ENCODE measurements at regions not wholly inside any gene's neighbourhood (a gene's known extent, or its start where the extent isn't known, plus 50 kb on each side); places are given as distances from the start of the nearest gene placed in this dataset.

- no peaks in the 10 kb centered on the region; the same call in 1 of the 2 replicates for H3K4me1 ChIP-seq (ENCODE audit: control insufficient read depth, insufficient read depth, low read length)
- BruUV-seq (replicated peaks), result no TSS peak
- ATAC-seq, result no peak
- no peak overlapping the region for H3K4me3 ChIP-seq (ENCODE audit: low read depth in 2 of 2, low read length in 2 of 2)
- H3K9me3 ChIP-seq (ENCODE audit: control insufficient read depth, insufficient read depth, low read depth, low read length), result no peaks in the 10 kb centered on the region
- H3K36me3 ChIP-seq (ENCODE audit: control insufficient read depth, insufficient read depth, low read length), result no peaks in the 10 kb centered on the region
- DNase-seq (ENCODE audit: low read depth, low spot score), result no peak
- POLR2A ChIA-PET, result interaction anchor here (0.6 kb wide), 1 partner anchor 322 kb away, joined by 4 read pairs; no protein-coding TSS in a partner anchor
- CTCF ChIA-PET, result no interaction called here
- no peaks in the 10 kb centered on the region for H3K27me3 ChIP-seq (ENCODE audit: control insufficient read depth, insufficient read depth, low read length)
- TF ChIP-seq POLR2AphosphoS5 (IDR thresholded peaks at IDR 0.05; ENCODE audit: low read depth, low read length) (no peak), REST (IDR thresholded peaks at IDR 0.05; ENCODE audit: insufficient read depth in 1 of 2, low read depth in 2 of 2, low read length in 1 of 2) (no peak), CTCF (IDR thresholded peaks at IDR 0.05) (no peak), SIN3A (IDR thresholded peaks at IDR 0.05; ENCODE audit: borderline replicate concordance, insufficient read depth, low read depth, low read length) (no peak), TCF7L2 (IDR thresholded peaks at IDR 0.05; ENCODE audit: low read depth, low read length) (no peak)
- intact Hi-C loops (cut with micrococcal nuclease; ENCODE audit: unreplicated experiment) (no loop called here), in situ Hi-C loops (cut with HindIII; ENCODE audit: low pct_unique_long_range_greater_than_20kb, low sequenced_read_pairs) (no loop called here)
- no peak overlapping the region for H3K27ac ChIP-seq (ENCODE audit: low read length)
These were observed 113.8 kb upstream of the SLC1A4 start for GRCh38 chr2:64875368-64875767.

GRCh38 chr2:64876137-64876647 lies 113.0 kb upstream of the SLC1A4 start:
- H3K9me3 ChIP-seq (ENCODE audit: control insufficient read depth, insufficient read depth, low read depth, low read length), result no peaks in the 10 kb centered on the region
- DNase-seq (ENCODE audit: low read depth, low spot score), result no peak
- in situ Hi-C loops (cut with HindIII; ENCODE audit: low pct_unique_long_range_greater_than_20kb, low sequenced_read_pairs), result no loop called here
- peak; percentile 60 for ATAC-seq
- intact Hi-C loops (cut with micrococcal nuclease; ENCODE audit: unreplicated experiment), result no loop called here
- ChIA-PET POLR2A (no interaction called here), CTCF (no interaction called here)
- no peaks in the 10 kb centered on the region; the same call in 1 of the 2 replicates for H3K4me1 ChIP-seq (ENCODE audit: control insufficient read depth, insufficient read depth, low read length)
- no peaks in the 10 kb centered on the region for H3K27me3 ChIP-seq (ENCODE audit: control insufficient read depth, insufficient read depth, low read length)
- no peak overlapping the region for H3K4me3 ChIP-seq (ENCODE audit: low read depth in 2 of 2, low read length in 2 of 2)
- no TSS peak for BruUV-seq (replicated peaks)
- no peaks in the 10 kb centered on the region for H3K36me3 ChIP-seq (ENCODE audit: control insufficient read depth, insufficient read depth, low read length)
- no peak overlapping the region for H3K27ac ChIP-seq (ENCODE audit: low read length)
- TF ChIP-seq REST (IDR thresholded peaks at IDR 0.05; ENCODE audit: insufficient read depth in 1 of 2, low read depth in 2 of 2, low read length in 1 of 2) (no peak), CTCF (IDR thresholded peaks at IDR 0.05) (no peak), TCF7L2 (IDR thresholded peaks at IDR 0.05; ENCODE audit: low read depth, low read length) (no peak)
